NCI-H345 (cell line): ENCODE measurements at regions not wholly inside any gene's neighbourhood (a gene's known extent, or its start where the extent isn't known, plus 50 kb on each side); places are given as distances from the start of the nearest gene placed in this dataset.
"Not testable (repeated sequence)": the region's sequence is repeated elsewhere in the genome, so short reads cannot be mapped to it uniquely, and the experiment has no call there.

Source experiments
- DNase-seq: peaks from one replicate; lab custom pipeline; 2025; lab: John Stamatoyannopoulos, UW

GRCh38 chrX:117843749-117844148 is 272.9 kb downstream of the KLHL13 start:
- DNase-seq, result no peak

DNA sequence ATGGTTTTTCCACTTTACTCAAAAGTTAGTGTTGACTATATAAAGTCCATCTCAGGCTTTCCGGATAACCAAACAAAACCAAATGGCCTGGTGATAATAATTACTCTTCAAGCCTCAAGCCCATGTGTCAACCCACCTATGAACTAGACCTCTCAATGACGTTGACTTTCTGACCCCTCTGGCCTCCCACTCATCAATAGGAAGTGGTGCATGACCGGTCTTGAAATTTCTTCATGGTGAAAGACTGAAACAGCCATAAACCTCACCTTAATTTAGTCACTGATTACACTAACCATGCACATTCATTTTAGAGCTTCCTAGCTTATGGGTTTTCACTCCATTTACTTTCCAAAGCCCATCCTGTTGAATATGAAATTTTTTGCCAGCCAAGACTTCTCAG is 276.0 kb downstream of the KLHL13 start:
- no peak for DNase-seq

DNA sequence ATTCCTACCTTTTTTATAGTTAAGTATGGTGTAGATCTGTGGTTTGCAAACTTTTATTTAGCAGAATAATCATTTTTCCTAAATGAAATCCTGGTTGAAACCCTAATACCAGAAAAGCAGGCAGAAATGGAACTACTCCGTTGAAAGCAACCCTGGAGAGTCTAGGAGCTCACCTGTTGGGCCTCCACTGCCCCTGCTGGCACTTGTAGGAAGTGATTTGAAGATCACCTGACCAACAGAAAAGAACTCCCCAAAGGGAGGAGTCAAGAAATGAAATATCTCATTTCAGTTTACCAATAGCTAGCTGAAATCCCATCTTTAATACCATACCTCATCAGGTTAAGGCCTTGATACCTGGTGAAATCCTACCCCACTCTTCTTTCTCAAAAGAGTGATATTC is 277.1 kb downstream of the KLHL13 start:
- DNase-seq, result no peak

DNA sequence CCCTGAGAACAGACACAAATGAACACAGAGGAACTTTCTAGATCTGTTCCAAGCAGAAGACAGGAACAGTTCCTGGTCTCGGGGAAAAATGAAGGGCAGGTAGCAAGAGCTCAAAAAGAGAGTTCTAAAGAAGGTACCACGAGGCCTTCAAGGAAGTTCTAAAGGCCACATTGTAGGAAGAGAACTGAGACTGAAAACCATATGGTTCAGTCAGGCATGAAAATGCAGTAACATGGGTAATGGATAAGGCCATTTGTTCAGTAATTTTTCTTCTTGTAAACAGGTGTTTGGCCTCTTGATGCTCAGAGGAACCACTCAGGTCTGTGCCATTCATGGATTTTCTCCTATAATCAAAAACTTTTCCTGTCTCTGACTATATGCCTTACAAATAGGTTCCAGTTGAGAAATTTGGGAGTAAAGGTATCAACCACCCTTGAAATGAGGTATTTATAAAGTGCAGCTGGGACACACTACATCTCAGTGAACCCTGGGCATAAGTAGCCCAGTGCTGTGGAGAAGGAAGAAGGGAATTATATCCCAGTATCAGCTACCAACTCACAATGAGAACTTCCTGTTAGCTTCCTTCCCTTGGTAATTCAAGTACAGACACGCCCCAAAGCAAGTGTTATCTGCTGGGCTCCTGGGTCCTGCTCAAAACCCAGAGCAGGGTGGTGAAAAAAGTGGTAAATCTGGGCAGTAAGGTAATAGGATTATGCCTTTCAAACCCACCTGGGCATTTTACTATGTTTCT is 277.9 kb downstream of the KLHL13 start:
- DNase-seq, result no peak

- no peak for DNase-seq
These were observed 281.6 kb downstream of the KLHL13 start for GRCh38 chrX:117835034-117835433.

DNA sequence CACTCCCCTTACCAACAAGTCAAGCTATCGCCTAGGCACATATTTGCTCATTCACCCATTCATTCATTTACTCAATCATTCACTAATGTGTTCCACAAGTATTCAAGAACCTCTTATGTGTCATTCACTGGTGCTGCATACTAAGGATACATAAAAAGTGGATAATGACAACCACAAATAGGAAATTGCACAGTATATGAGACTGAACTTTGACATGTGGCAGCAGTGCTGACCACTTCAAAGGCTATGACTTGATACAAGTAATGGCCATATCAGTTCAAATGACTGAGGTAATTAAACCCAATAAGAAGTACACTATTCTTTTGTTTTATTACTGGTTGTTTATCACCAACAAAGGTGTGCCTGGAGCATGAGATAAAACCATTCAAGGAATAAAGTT is 282.5 kb downstream of the KLHL13 start:
- DNase-seq, result no peak

DNA sequence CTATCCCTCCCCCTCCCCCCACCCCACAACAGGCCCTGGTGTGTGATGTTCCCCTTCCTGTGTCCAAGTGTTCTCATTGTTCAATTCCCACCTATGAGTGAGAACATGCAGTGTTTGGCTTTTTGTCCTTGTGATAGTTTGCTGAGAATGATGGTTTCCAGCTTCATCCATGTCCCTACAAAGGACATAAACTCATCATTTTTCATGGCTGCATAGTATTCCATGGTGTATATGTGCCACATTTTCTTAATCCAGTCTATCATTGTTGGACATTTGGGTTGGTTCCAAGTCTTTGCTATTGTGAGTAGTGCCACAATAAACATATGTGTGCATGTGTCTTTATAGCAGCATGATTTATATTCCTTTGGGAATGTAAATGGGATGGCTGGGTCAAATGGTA is 295.1 kb downstream of the KLHL13 start:
- DNase-seq, result not testable (repeated sequence)

- no peak for DNase-seq
These were observed 308.2 kb downstream of the KLHL13 start for GRCh38 chrX:117808426-117808825.

DNA sequence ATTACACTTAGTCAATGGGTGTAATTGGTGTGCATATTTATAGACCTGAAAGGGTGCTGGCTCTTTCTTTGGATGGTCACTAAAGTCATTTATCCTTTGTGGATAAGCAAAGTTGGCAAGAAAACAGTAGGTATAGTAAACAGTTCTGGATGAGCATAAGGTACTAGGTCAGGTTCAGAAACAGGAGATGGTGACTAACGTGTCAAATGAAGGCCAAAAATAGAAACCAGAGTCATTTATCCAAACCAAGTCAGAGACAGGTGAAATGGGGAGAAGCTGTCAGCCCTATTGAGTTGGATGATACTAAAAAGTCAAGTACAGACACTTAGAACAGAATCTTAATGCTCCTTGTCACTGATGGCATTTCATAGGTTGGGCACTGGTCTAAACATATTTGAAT is 313.1 kb downstream of the KLHL13 start:
- DNase-seq, result no peak

- DNase-seq, result no peak
These were observed 328.3 kb downstream of the KLHL13 start for GRCh38 chrX:117788339-117788738.

- DNase-seq, result no peak
These were observed 345.2 kb downstream of the KLHL13 start for GRCh38 chrX:117771384-117771783.

DNA sequence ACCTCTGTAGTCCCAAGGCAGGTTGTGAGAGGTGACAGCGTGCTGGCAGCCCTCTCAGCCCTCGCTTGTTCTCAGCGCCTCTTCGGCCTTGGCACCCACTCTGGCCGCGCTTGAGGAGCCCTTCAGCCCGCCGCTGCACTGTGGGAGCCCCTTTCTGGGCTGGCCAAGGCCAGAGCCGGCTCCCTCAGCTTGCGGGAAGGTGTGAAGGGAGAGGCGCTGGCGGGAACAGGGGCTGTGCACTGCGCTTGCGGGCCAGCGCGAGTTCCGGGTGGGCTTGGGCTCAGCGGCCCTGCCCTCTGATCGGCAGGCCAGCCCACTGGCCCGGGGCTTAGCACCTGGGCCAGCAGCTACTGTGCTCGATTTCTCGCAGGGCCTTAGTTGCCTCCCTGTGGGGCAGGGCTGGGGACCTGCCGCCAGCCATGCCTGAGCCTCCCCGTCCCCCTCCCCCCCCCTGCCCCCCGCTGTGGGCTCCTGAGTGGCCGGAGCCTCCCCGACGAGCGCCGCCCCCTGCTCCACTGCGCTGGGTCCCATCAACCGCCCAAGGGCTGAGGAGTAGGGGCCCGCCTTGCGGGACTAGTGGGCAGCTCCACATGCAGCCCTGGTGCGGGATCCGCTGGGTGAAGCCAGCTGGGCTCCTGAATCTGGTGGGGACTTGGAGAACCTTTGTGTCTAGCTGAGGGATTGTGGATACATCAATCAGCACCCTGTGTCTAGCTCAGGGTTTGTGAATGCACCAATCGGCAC is 347.6 kb downstream of the KLHL13 start:
- DNase-seq, result no peak

DNA sequence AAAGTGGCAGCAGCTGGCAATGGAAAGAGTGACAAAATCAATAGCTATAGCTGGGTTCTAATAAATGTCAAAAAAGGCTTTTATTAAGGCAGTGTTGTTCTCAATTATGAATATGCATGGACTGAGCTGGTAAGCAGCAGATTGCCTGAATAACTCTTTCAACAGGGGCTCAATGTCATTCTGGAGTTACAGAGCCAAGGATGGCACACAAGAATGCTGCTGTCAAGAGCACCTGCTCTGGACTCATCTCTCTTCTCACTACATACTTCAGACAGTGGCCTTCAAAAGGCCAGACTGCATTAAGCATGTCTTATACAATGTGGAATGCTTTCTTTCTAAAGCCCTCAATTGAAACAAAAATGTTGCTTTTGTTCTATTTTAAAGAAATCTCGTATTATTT is 351.4 kb downstream of the KLHL13 start:
- no peak for DNase-seq

DNA sequence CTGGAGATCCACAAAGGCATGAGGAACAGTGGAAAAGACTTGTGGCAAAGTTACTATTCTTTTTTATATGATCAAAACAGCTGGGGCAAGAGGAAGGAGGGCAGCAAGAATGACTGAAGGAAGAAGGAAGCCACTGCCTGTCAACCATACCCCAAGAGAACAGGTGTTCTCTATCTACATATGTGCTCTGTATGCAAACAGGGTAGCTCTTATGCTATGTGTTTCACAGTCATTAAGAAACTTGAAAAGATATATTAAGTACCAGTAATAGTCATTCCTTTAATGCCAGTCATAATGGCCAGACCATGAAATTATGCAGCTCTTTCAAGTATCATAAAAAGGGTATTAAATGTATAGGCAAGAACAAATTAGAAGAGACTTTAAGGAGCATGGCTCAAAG is 363.9 kb downstream of the KLHL13 start:
- no peak for DNase-seq

DNA sequence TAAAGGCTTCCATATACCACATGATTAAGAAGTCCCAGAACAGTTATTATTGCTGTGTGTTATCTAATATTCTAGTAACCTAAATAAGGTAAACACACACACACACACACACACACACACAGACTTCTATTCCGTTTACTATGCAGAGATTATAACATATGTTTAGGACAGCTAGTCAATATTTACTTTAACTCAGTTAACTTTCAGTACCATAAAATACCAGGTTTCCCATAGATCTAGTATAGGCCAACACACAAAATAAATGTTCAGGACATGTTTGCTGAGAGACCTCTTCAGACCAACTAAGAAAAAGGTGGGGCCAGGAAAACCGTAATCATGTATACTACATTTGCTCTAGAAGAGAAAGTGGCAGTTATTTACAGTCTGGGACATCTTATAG is 365.5 kb downstream of the KLHL13 start:
- no peak for DNase-seq

DNA sequence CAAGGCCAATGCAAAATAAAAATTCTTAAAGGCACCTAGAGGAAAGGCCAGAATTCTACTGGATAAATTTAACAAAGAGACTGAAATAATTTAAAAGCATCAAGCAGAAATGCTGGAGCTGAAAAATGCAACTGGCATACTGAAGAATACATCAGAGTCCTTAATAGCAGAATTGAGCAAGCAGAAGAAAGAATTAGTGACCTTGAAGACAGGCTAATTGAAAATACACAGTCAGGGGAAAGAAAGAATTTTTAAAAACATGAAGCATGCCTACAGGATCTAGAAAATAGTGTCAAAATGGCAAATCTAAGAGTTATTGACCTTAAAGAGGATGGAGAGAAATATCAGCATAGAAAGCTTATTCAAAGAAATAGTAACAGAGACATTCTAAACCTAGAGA is 371.7 kb downstream of the KLHL13 start:
- DNase-seq, result no peak

DNA sequence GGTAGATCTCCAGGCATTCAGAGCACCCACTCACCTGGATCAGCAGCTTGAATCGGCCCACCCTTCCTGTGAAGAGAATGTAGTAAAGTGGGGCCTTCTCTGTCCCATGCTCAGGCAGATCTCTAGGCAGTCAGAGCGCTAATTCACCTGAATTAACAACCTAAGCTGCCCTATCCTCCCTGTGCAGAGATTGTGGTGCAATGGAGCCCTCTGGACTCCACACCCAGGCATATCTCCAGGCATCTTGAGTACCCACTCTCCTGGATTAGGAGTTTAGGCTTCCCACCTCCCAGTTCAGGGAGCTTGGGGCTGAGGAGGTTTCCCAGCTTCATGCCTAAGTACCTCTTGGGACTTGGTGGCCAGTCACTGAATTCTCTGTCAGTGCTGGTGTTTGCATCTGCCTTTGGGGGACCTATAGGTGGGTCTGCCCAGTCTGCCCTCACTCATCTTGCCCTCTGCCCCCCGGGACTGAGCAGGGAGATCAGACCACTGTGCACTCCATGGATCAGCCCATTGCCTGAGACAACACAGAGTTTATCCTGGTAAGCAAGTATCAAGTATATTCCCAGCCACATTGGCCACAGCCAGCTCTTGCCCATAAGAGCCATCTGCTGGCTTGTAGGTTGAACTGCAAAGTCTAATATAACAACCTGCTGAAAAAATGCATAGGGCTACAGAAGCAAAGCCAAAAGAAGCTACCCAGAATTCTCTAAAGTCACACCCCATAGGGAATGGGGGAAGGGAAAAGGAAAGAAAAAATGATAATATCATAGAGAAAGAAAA is 372.9 kb downstream of the KLHL13 start:
- no peak for DNase-seq

GRCh38 chrX:117713411-117713810 is 403.2 kb downstream of the KLHL13 start:
- no peak for DNase-seq

DNA sequence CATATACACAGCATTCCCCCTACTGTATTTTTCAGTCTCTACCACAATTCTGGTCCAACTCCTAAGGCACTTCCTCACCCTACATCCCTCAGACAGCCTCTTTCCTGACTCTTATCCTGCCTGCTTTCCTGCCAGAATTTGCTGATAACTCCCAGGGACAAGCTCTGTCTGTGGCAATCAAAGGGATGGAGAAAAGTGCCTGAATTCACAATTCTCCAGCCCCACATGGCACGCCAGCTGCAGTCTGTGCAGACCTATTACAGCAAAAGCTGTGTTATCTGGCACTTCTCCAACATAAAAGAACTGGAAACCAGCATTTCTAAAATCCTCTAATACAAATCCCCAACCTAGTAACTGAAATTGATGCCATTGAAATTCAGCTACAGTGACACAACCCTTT is 404.8 kb downstream of the KLHL13 start:
- no peak for DNase-seq

DNA sequence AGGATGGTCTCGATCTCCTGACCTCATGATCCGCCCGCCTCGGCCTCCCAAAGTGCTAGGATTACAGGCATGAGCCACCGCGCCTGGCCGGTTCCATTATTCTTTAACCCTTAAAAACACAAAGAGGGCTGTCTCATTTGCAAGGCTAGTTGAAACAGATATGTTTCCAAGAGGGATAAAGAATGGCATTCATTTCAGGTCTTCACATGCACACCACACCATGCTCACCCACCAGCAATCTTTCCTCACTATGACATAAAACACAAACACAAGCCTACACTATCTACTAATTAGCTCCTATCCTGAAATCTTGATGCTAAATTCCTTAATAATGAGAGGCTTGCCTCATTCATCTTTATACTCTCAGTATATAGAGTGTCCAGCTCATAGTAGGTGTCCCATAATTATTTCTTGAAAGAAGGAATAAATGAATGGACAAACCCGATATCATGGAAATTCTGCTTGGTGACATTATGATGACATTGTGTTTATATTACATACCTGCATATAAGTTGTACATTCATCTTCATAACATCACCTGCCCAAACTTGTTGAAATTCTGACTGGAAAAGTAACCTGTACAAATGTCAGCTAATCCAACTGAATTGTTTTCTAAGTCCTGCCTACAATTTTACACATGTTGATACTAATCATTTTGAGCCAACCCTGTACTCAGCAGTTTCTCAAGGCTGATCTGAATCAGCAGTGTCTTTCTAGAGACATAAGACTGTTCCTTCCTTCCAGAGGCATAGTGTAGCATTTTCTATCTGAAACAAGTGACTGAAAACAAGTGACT is 408.5 kb downstream of the KLHL13 start:
- no peak for DNase-seq

GRCh38 chrX:117701050-117701449 is 415.6 kb downstream of the KLHL13 start:
- no peak for DNase-seq

- no peak for DNase-seq
These were observed 426.7 kb downstream of the KLHL13 start for GRCh38 chrX:117689956-117690355.
